Sigmoid colon (tissue), 4 donors: ENCODE measurements at regions not wholly inside any gene's neighbourhood (a gene's known extent, or its start where the extent isn't known, plus 50 kb on each side); places are given as distances from the start of the nearest gene placed in this dataset.

Experiments
- EP300 ChIP-seq, 4 donors: sonication (generic); formaldehyde crosslinking; IDR thresholded peaks; one replicate each; pipeline ENCODE4 v1.6.1; 2017; ENCODE audit warnings: antibody characterized with exemption in 4 of 4
- POLR2A ChIP-seq, 2 donors: fragments of 450-650 bp; IDR thresholded peaks; one replicate each; pipeline ENCODE4 v1.6.1; 2016; ENCODE audit warnings: antibody characterized with exemption in 2 of 2, mild to moderate bottlenecking in 2 of 2, moderate library complexity in 2 of 2
- POLR2AphosphoS5 ChIP-seq, 4 donors: sonication (generic); formaldehyde crosslinking; IDR thresholded peaks; one replicate each; pipeline ENCODE4 v1.6.1; 2017; ENCODE audit warnings: antibody characterized with exemption in 4 of 4
- TF ChIP-seq, protein P1 (sequence below), 4 experiments: fragments of 450-650 bp in 3 of 4; fragments of 200-600 bp in 1 of 4; IDR thresholded peaks; one replicate each; pipeline ENCODE4 v1.5.1; 2016 to 2019; ENCODE audit warnings: antibody characterized with exemption in 4 of 4, mild to moderate bottlenecking in 3 of 4, moderate library complexity in 2 of 4

DNA sequence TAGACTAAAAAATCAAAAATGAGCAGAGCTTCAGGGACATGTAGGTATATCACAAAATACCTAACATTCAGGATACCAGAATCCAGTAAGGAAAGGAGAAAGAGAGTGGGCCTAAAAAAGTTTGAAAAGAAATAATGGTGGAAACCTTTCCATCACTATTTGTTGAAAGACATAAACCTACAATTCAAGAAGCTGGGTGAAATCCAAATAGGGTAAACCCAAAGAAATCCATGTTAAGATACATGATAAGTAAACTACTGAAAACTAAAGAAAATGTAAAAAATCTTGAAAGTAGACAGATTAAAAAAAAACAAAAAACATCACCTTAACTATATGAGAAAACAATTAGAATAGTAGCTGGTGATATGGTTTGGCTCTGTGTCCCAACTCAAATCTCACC is 76.7 kb upstream of the COMTD1 start:
- no peak for TF ChIP-seq POLR2A (IDR thresholded peaks at IDR 0.05)
- no peak for TF ChIP-seq POLR2AphosphoS5 (IDR thresholded peaks at IDR 0.05)
- TF ChIP-seq, protein P1, sequence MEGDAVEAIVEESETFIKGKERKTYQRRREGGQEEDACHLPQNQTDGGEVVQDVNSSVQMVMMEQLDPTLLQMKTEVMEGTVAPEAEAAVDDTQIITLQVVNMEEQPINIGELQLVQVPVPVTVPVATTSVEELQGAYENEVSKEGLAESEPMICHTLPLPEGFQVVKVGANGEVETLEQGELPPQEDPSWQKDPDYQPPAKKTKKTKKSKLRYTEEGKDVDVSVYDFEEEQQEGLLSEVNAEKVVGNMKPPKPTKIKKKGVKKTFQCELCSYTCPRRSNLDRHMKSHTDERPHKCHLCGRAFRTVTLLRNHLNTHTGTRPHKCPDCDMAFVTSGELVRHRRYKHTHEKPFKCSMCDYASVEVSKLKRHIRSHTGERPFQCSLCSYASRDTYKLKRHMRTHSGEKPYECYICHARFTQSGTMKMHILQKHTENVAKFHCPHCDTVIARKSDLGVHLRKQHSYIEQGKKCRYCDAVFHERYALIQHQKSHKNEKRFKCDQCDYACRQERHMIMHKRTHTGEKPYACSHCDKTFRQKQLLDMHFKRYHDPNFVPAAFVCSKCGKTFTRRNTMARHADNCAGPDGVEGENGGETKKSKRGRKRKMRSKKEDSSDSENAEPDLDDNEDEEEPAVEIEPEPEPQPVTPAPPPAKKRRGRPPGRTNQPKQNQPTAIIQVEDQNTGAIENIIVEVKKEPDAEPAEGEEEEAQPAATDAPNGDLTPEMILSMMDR (IDR thresholded peaks at IDR 0.05), result no peak
- no peak for TF ChIP-seq EP300 (IDR thresholded peaks at IDR 0.05)
